ENCODE measurements at regions not wholly inside any gene's neighbourhood (a gene's known extent, or its start where the extent isn't known, plus 50 kb on each side); places are given as distances from the start of the nearest gene placed in this dataset.
A peak's percentile ranks its signal among the peaks of the same experiment; 100 is the strongest.

DNA sequence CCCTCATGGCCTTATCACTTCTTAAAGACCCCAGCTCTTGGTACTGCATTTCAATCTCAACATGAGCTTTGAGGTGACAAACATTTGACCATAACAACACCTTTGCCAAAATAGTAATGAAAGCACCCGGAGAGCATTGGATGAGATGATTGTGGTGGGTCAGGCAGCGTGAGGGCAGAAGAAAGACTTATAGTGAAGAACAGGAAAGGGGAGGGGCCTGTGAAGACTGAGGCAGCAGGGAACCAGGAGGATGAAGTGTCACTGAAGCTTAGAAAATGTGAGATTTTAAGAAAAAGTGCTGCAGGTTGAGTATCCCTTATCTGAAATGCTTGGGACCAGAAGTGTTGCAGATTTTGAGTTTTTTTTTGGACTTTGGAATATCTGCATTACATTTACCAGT is 86.3 kb downstream of the EMP1 start:
- no peaks in the 10 kb centered on the region for H3K36me3 ChIP-seq (ENCODE audit: insufficient read depth, low read length)
- no peak overlapping the region for H3K27ac ChIP-seq (ENCODE audit: low read depth, low read length, poor library complexity, severe bottlenecking)
- H3F3A ChIP-seq (ENCODE audit: insufficient read depth, low read length): no peaks in the 10 kb centered on the region
- H3K4me2 ChIP-seq (ENCODE audit: low read length): no peak overlapping the region
- H3K4me3 ChIP-seq (ENCODE audit: low read depth, low read length, poor library complexity, severe bottlenecking): no peak overlapping the region
- H3K79me2 ChIP-seq (ENCODE audit: insufficient read depth, low read length): no peaks in the 10 kb centered on the region
- no peaks in the 10 kb centered on the region for H3K9me3 ChIP-seq (ENCODE audit: low read length)
- no peak overlapping the region for H2AFZ ChIP-seq (ENCODE audit: low read length)
- no peaks in the 10 kb centered on the region for H3K9me2 ChIP-seq (ENCODE audit: low read depth, low read length)
- no peak overlapping the region for H3K9ac ChIP-seq (ENCODE audit: low read length)
- no peaks in the 10 kb centered on the region for H3K27me3 ChIP-seq (ENCODE audit: insufficient read depth, low read length)
- H4K20me1 ChIP-seq (ENCODE audit: insufficient read depth, low read length): no peaks in the 10 kb centered on the region
- H3K4me1 ChIP-seq (ENCODE audit: insufficient read depth, low read length, severe bottlenecking): no peaks in the 10 kb centered on the region
- TF ChIP-seq EZH2 (IDR thresholded peaks at IDR 0.05; ENCODE audit: borderline replicate concordance, low read length): no peak
- TF ChIP-seq CTCF (IDR thresholded peaks at IDR 0.05; ENCODE audit: low read length): no peak

- H3K36me3 ChIP-seq (ENCODE audit: insufficient read depth, low read length): no peaks in the 10 kb centered on the region
- no peaks in the 10 kb centered on the region for H3K9me3 ChIP-seq (ENCODE audit: low read length)
- H4K20me1 ChIP-seq (ENCODE audit: insufficient read depth, low read length): no peaks in the 10 kb centered on the region
- no peak overlapping the region for H3K27ac ChIP-seq (ENCODE audit: low read depth, low read length, poor library complexity, severe bottlenecking)
- no peak overlapping the region for H3K4me2 ChIP-seq (ENCODE audit: low read length)
- H3K9ac ChIP-seq (ENCODE audit: low read length): no peak overlapping the region
- no peak for TF ChIP-seq EZH2 (IDR thresholded peaks at IDR 0.05; ENCODE audit: borderline replicate concordance, low read length)
- peak; percentile 94 for TF ChIP-seq CTCF (IDR thresholded peaks at IDR 0.05; ENCODE audit: low read length)
- H3K27me3 ChIP-seq (ENCODE audit: insufficient read depth, low read length): no peaks in the 10 kb centered on the region
- no peaks in the 10 kb centered on the region for H3K9me2 ChIP-seq (ENCODE audit: low read depth, low read length)
- H3K4me3 ChIP-seq (ENCODE audit: low read depth, low read length, poor library complexity, severe bottlenecking): no peak overlapping the region
- no peaks in the 10 kb centered on the region for H3K79me2 ChIP-seq (ENCODE audit: insufficient read depth, low read length)
- no peak overlapping the region for H2AFZ ChIP-seq (ENCODE audit: low read length)
- H3K4me1 ChIP-seq (ENCODE audit: insufficient read depth, low read length, severe bottlenecking): no peaks in the 10 kb centered on the region
- H3F3A ChIP-seq (ENCODE audit: insufficient read depth, low read length): no peaks in the 10 kb centered on the region
These were observed 81.8 kb downstream of the EMP1 start for GRCh38 chr12:13278249-13278787.

DNA sequence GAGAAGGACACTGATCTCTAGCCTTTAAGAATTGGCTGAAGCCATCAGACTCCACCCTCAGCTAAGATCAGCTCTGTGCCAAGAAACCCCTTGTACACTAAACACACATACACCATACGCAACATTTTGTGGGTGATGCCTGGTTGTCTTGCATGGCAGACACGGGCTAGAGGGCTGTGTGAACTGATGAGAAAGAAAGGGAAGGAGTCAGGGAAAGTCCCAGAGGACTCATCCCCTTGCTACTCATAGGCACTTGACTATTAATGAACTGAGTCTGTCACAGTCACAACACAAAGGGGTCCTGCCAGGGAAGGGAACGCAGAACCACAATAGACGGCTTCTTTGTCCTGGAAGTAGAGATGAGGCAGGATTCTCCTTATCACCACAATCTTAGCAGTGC is 80.8 kb downstream of the EMP1 start:
- no peaks in the 10 kb centered on the region for H3K27me3 ChIP-seq (ENCODE audit: insufficient read depth, low read length)

More for the DNA sequence above, 80.8 kb downstream of the EMP1 start:
- Histone ChIP-seq H2AFZ (ENCODE audit: low read length) (no peak overlapping the region), H3K9me3 (ENCODE audit: low read length) (no peaks in the 10 kb centered on the region), H4K20me1 (ENCODE audit: insufficient read depth, low read length) (no peaks in the 10 kb centered on the region), H3K27ac (ENCODE audit: low read depth, low read length, poor library complexity, severe bottlenecking) (no peak overlapping the region), H3K36me3 (ENCODE audit: insufficient read depth, low read length) (no peaks in the 10 kb centered on the region), H3K9me2 (ENCODE audit: low read depth, low read length) (no peaks in the 10 kb centered on the region), H3F3A (ENCODE audit: insufficient read depth, low read length) (no peaks in the 10 kb centered on the region), H3K9ac (ENCODE audit: low read length) (no peak overlapping the region), H3K4me1 (ENCODE audit: insufficient read depth, low read length, severe bottlenecking) (no peaks in the 10 kb centered on the region), H3K4me3 (ENCODE audit: low read depth, low read length, poor library complexity, severe bottlenecking) (no peak overlapping the region), H3K79me2 (ENCODE audit: insufficient read depth, low read length) (no peaks in the 10 kb centered on the region), H3K4me2 (ENCODE audit: low read length) (no peak overlapping the region)
- no peak for TF ChIP-seq EZH2 (IDR thresholded peaks at IDR 0.05; ENCODE audit: borderline replicate concordance, low read length)
- no peak for TF ChIP-seq CTCF (IDR thresholded peaks at IDR 0.05; ENCODE audit: low read length)

Data from OCI-LY1 (cell line).